Liver (tissue), 8 donors: ENCODE measurements at regions not wholly inside any gene's neighbourhood (a gene's known extent, or its start where the extent isn't known, plus 50 kb on each side); places are given as distances from the start of the nearest gene placed in this dataset.

Experiments
- DNase-seq: peaks from one replicate; pipeline ENCODE4 v3.0.0-alpha.2; 2017; ENCODE audit warnings: low spot score
- H3K27ac ChIP-seq, 2 donors: one replicate each; pipeline ENCODE4 v1.7.0; 2013; ENCODE audit warnings: inconsistent platforms in 2 of 2, low read length in 2 of 2, control low read depth in 1 of 2, low read depth in 1 of 2, mild to moderate bottlenecking in 1 of 2
- H3K27me3 ChIP-seq, 4 donors: one replicate each; pipeline versions ENCODE4 v1.6.1 to v1.7.0; 2013; ENCODE audit warnings: low read length in 3 of 4, inconsistent platforms in 1 of 4, mild to moderate bottlenecking in 1 of 4, moderate library complexity in 1 of 4; ENCODE audit not compliant: control insufficient read depth in 4 of 4, insufficient read depth in 4 of 4
- H3K36me3 ChIP-seq, 4 donors: one replicate each; pipeline versions ENCODE4 v1.6.1 to v1.7.0; 2013; ENCODE audit warnings: low read length in 3 of 4, mild to moderate bottlenecking in 3 of 4, low read depth in 1 of 4, moderate library complexity in 1 of 4; ENCODE audit not compliant: control insufficient read depth in 4 of 4, insufficient read depth in 3 of 4
- H3K4me1 ChIP-seq, 4 donors: one replicate each; pipeline versions ENCODE4 v1.6.1 to v1.7.0; 2013; ENCODE audit warnings: low read length in 3 of 4, mild to moderate bottlenecking in 3 of 4, moderate library complexity in 1 of 4; ENCODE audit not compliant: control insufficient read depth in 4 of 4, insufficient read depth in 4 of 4
- H3K4me3 ChIP-seq, 3 donors: one replicate each; pipeline versions ENCODE4 v1.6.1 to v1.7.0; 2013; ENCODE audit warnings: low read length in 3 of 3, control low read depth in 1 of 3, low read depth in 1 of 3, mild to moderate bottlenecking in 1 of 3
- H3K9ac ChIP-seq, 2 donors: one replicate each; pipeline ENCODE4 v1.7.0; 2013; ENCODE audit warnings: low read length in 2 of 2, mild to moderate bottlenecking in 2 of 2, moderate library complexity in 2 of 2, control low read depth in 1 of 2, low read depth in 1 of 2
- H3K9me3 ChIP-seq, 4 donors: one replicate each; pipeline versions ENCODE4 v1.6.1 to v1.7.0; 2013; ENCODE audit warnings: low read length in 3 of 4; ENCODE audit not compliant: control insufficient read depth in 4 of 4
- CTCF ChIP-seq: fragments of 150-350 bp; IDR thresholded peaks from 2 replicates; pipeline ENCODE4 v1.5.1; 2017; ENCODE audit warnings: improper control_type of control experiment, low read depth, low read length; ENCODE audit not compliant: missing input control
- EGR1 ChIP-seq, 2 donors: IDR thresholded peaks; 2 replicates each; pipeline ENCODE4 v1.6.1; 2016 to 2018; ENCODE audit warnings: antibody characterized with exemption in 2 of 2, low read depth in 2 of 2
- FOXA1 ChIP-seq: IDR thresholded peaks from 2 replicates; pipeline ENCODE4 v1.6.1; 2016; ENCODE audit warnings: antibody characterized with exemption
- FOXA2 ChIP-seq: IDR thresholded peaks from 2 replicates; pipeline ENCODE4 v1.6.1; 2016; ENCODE audit warnings: antibody characterized with exemption
- GABPA ChIP-seq, 2 donors: IDR thresholded peaks in 1 of 2; conservative IDR thresholded peaks in 1 of 2; 2 replicates each; pipeline ENCODE4 v1.6.1; 2016; ENCODE audit warnings: antibody characterized with exemption in 2 of 2, mild to moderate bottlenecking in 1 of 2, moderate library complexity in 1 of 2
- HNF4A ChIP-seq, 2 donors: conservative IDR thresholded peaks; 2 replicates each; pipeline ENCODE4 v1.6.1; 2016; ENCODE audit warnings: antibody characterized with exemption in 2 of 2, mild to moderate bottlenecking in 2 of 2
- HNF4G ChIP-seq: IDR thresholded peaks from 2 replicates; pipeline ENCODE4 v1.6.1; 2016; ENCODE audit warnings: antibody characterized with exemption
- NR2F2 ChIP-seq: IDR thresholded peaks from 2 replicates; pipeline ENCODE4 v1.6.1; 2016; ENCODE audit warnings: antibody characterized with exemption
- REST ChIP-seq: IDR thresholded peaks from 2 replicates; pipeline ENCODE4 v1.6.1; 2016; ENCODE audit warnings: antibody characterized with exemption, mild to moderate bottlenecking
- RXRA ChIP-seq, 2 donors: IDR thresholded peaks; 2 replicates each; pipeline ENCODE4 v1.6.1; 2017 to 2018; ENCODE audit warnings: antibody characterized with exemption in 2 of 2, mild to moderate bottlenecking in 1 of 2
- SP1 ChIP-seq: IDR thresholded peaks from 2 replicates; pipeline ENCODE4 v1.6.1; 2018; ENCODE audit warnings: antibody characterized with exemption, mild to moderate bottlenecking
- TAF1 ChIP-seq: conservative IDR thresholded peaks from 2 replicates; pipeline ENCODE4 v1.6.1; 2016; ENCODE audit warnings: antibody characterized with exemption, mild to moderate bottlenecking
- ZBTB33 ChIP-seq: IDR thresholded peaks from 2 replicates; pipeline ENCODE4 v1.6.1; 2016; ENCODE audit warnings: antibody characterized with exemption
- WGBS: extraction: QIAGEN DNeasy Blood & Tissue Kit; methylation state at CpG from one replicate; pipeline ENCODE4 v1.1.7; 2013; 5-methylcytosine and 5-hydroxymethylcytosine counted together
- TF ChIP-seq, protein P1 (sequence below): IDR thresholded peaks from 2 replicates; pipeline ENCODE4 v1.6.1; 2016; ENCODE audit warnings: antibody characterized with exemption
- donor health status: healthy.
- donor health status: healthy.
- donor health status: healthy.
- donor health status: healthy.
- donor health status: healthy.

DNA sequence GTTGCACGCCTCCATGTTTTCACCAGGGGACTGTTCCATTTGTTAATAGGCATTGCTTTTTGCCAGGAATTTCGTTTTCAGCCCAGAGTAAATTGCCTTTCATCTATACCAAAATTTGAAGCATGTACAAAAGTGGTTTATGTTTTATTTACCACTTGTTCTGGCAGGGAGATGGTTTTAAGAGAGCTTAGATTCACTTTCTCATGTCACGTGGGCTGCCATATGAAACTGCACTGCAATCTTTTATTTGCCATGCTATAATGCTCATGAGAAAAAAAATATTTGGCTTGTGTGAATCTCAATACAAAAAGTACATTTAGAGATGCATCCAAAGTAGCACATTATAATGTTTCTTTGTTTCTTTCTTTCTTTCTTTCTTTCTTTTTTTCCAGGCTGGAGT lies 284.1 kb upstream of the GRIA1 start:
- Histone ChIP-seq H3K9ac (no peak overlapping the region), H3K4me1 (no peaks in the 10 kb centered on the region), H3K36me3 (no peaks in the 10 kb centered on the region), H3K9me3 (no peaks in the 10 kb centered on the region), H3K4me3 (no peak overlapping the region), H3K27me3 (no peaks in the 10 kb centered on the region), H3K27ac (no peak overlapping the region)
- 59% methylated on average over 3 of the region's 3 CpGs for WGBS
- TF ChIP-seq HNF4G (no peak), ZBTB33 (no peak)
- DNase-seq: no peak

- Histone ChIP-seq H3K9ac (no peak overlapping the region), H3K27ac (no peak overlapping the region), H3K4me1 (no peaks in the 10 kb centered on the region), H3K27me3 (no peaks in the 10 kb centered on the region), H3K9me3 (no peaks in the 10 kb centered on the region), H3K4me3 (no peak overlapping the region), H3K36me3 (no peaks in the 10 kb centered on the region)
- no peak for DNase-seq
- TF ChIP-seq TAF1: no peak
- no peak for TF ChIP-seq ZBTB33
- no peak for TF ChIP-seq REST
- no peak for TF ChIP-seq GABPA (IDR thresholded peaks at IDR 0.05 in 1 of 2, conservative IDR thresholded peaks at IDR 0.05 in 1 of 2)
- no peak for TF ChIP-seq EGR1 (IDR thresholded peaks at IDR 0.05; ENCODE audit: low read depth in 2 of 2)
- TF ChIP-seq RXRA (IDR thresholded peaks at IDR 0.05): no peak
- no peak for TF ChIP-seq HNF4A (conservative IDR thresholded peaks at IDR 0.05)
- TF ChIP-seq CTCF: no peak
- no peak for TF ChIP-seq HNF4G
- no peak for TF ChIP-seq NR2F2
- TF ChIP-seq SP1: no peak
- no peak for TF ChIP-seq FOXA2
- TF ChIP-seq, protein P1, sequence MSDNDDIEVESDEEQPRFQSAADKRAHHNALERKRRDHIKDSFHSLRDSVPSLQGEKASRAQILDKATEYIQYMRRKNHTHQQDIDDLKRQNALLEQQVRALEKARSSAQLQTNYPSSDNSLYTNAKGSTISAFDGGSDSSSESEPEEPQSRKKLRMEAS: no peak
- TF ChIP-seq FOXA1: no peak
- 79% methylated on average over 3 of the region's 3 CpGs for WGBS
Measured at GRCh38 chr5:153209016-153209415, 281.5 kb upstream of the GRIA1 start.
